ENCODE measurements at regions not wholly inside any gene's neighbourhood (a gene's known extent, or its start where the extent isn't known, plus 50 kb on each side); places are given as distances from the start of the nearest gene placed in this dataset.

- Histone ChIP-seq H3K4me3 (replicated peaks in 1 of 3; ENCODE audit: insufficient read depth in 1 of 3, low read depth in 2 of 3, low read length in 3 of 3) (no peak overlapping the region), H3K9ac (ENCODE audit: insufficient read depth, low read depth, low read length) (no peak overlapping the region), H3K4me1 (ENCODE audit: insufficient read depth, low read length) (no peaks in the 10 kb centered on the region), H3K9me3 (ENCODE audit: low read length) (peaks cover 80% of the 10 kb centered on the region), H3K27ac (ENCODE audit: extremely low read length, insufficient read depth, low read length) (no peak overlapping the region), H3K79me2 (ENCODE audit: insufficient read depth, low read length) (no peaks in the 10 kb centered on the region), H4K20me1 (ENCODE audit: insufficient read depth, low read length) (no peaks in the 10 kb centered on the region), H3K36me3 (replicated peaks in 1 of 2; ENCODE audit: control insufficient read depth in 1 of 2, insufficient read depth in 2 of 2, low read length in 2 of 2) (no peaks in the 10 kb centered on the region), H3K27me3 (ENCODE audit: control insufficient read depth in 1 of 2, insufficient read depth in 2 of 2, low read length in 2 of 2) (no peaks in the 10 kb centered on the region), H3K4me2 (ENCODE audit: low read depth, low read length) (no peak overlapping the region), H2AFZ (ENCODE audit: low read length) (no peak overlapping the region)
- TF ChIP-seq ZNF329 (CRISPR knock-in tag; IDR thresholded peaks at IDR 0.05; ENCODE audit: low read depth): no peak
- TF ChIP-seq BCLAF1 (IDR thresholded peaks at IDR 0.05): no peak
- no peak for TF ChIP-seq GMEB1 (CRISPR knock-in tag; IDR thresholded peaks at IDR 0.05; ENCODE audit: borderline replicate concordance)
- TF ChIP-seq ZBTB7A (CRISPR knock-in tag; IDR thresholded peaks at IDR 0.05): no peak
- TF ChIP-seq GTF3A (CRISPR knock-in tag; conservative IDR thresholded peaks at IDR 0.05): no peak
- TF ChIP-seq PLSCR1 (CRISPR knock-in tag; IDR thresholded peaks at IDR 0.05; ENCODE audit: borderline replicate concordance): no peak
- ChIA-PET CTCF (ENCODE audit: low intra/inter-chr PET ratio, low total read pairs) (no interaction called here), POLR2A (no interaction called here)
- WGBS (ENCODE audit: low lambda C conversion rate): 18% methylated on average over 3 of the region's 3 CpGs
- intact Hi-C loops (cut with micrococcal nuclease; ENCODE audit: unreplicated experiment): no loop called here
- DNase-seq (ENCODE audit: low spot score): no peak
- no peak for ATAC-seq
- no peak for FAIRE-seq
- in situ Hi-C loops (cut with HindIII; ENCODE audit: extremely low pct_ligation_motif_present, low pct_unique_long_range_greater_than_20kb): no loop called here
- BruUV-seq (replicated peaks): no TSS peak
Observed at GRCh38 chr15:95479308-95479707, 851.2 kb upstream of the NR2F2 start.
